ENCODE measurements at regions not wholly inside any gene's neighbourhood (a gene's known extent, or its start where the extent isn't known, plus 50 kb on each side); places are given as distances from the start of the nearest gene placed in this dataset.

- TF ChIP-seq CTCF (IDR thresholded peaks at IDR 0.05) = no peak
- no peak for TF ChIP-seq POLR2A (IDR thresholded peaks at IDR 0.05)
Measured at GRCh38 chr5:82666312-82666711, 388.2 kb upstream of the RPS23 start.

All from body of pancreas (tissue), 4 donors.